CD4-positive, alpha-beta T cell (primary cell): ENCODE measurements at regions not wholly inside any gene's neighbourhood (a gene's known extent, or its start where the extent isn't known, plus 50 kb on each side); places are given as distances from the start of the nearest gene placed in this dataset.

Source experiments
- ATAC-seq: fragments of 200-7000 bp; cut with Tn5 transposase; one replicate; pipeline ENCODE4 v1.10.0; 2022; ENCODE audit warnings: mild to moderate bottlenecking; ENCODE audit not compliant: poor library complexity
- CTCF ChIA-PET: fragments of 350-600 bp; sonication (Branson Sonifier 250); formaldehyde crosslinking; loops from one replicate; lab custom pipeline; 2021; ENCODE audit warnings: antibody characterized with exemption, inconsistent platforms; lab: Charles Lee
- POLR2A ChIA-PET: fragments of 350-600 bp; sonication (Branson Sonifier 250); formaldehyde crosslinking; loops from one replicate; lab custom pipeline; 2021; ENCODE audit warnings: antibody characterized with exemption, inconsistent platforms; lab: Charles Lee
- DNase-seq, 14 experiments: peaks; one replicate each; pipeline ENCODE4 v3.0.0-alpha.2; 2013 to 2020; ENCODE audit warnings: mixed read lengths in 2 of 14
- H3K27ac ChIP-seq, 2 donors: one replicate each; pipeline versions ENCODE4 v1.5.1 to v1.7.0; 2013; ENCODE audit warnings: low read length in 2 of 2, low read depth in 1 of 2, mild to moderate bottlenecking in 1 of 2
- H3K27me3 ChIP-seq, 2 experiments: 1 replicate in 1 of 2; 2 replicates in 1 of 2; pipeline versions ENCODE4 v1.6.1 to v1.7.0; 2013; ENCODE audit warnings: low read length in 2 of 2, control low read depth in 1 of 2, mild to moderate bottlenecking in 1 of 2, moderate library complexity in 1 of 2; ENCODE audit not compliant: insufficient read depth in 2 of 2, control insufficient read depth in 1 of 2
- H3K36me3 ChIP-seq: one replicate; pipeline ENCODE4 v1.6.1; 2013; ENCODE audit warnings: low read length, control low read depth; ENCODE audit not compliant: insufficient read depth
- H3K4me1 ChIP-seq: one replicate; pipeline ENCODE4 v1.6.1; 2013; ENCODE audit warnings: low read length, control low read depth; ENCODE audit not compliant: insufficient read depth
- H3K4me3 ChIP-seq: one replicate; pipeline ENCODE4 v1.5.1; 2013; ENCODE audit warnings: mild to moderate bottlenecking, low read length, moderate library complexity
- H3K9me3 ChIP-seq, 2 experiments: 1 replicate in 1 of 2; 2 replicates in 1 of 2; pipeline versions ENCODE4 v1.6.1 to v1.7.0; 2013; ENCODE audit warnings: low read length in 2 of 2, mild to moderate bottlenecking in 2 of 2, control low read depth in 1 of 2, moderate library complexity in 1 of 2; ENCODE audit not compliant: control insufficient read depth in 1 of 2, insufficient read depth in 1 of 2
- H3K27ac Mint-ChIP-seq: one replicate; pipeline ENCODE4 v1.8.0; 2020; ENCODE audit warnings: mixed read lengths
- H3K27me3 Mint-ChIP-seq: one replicate; pipeline ENCODE4 v1.8.0; 2021; ENCODE audit warnings: mixed read lengths
- H3K36me3 Mint-ChIP-seq: one replicate; pipeline ENCODE4 v1.8.0; 2021; ENCODE audit warnings: low read depth, mixed read lengths
- H3K4me1 Mint-ChIP-seq: one replicate; pipeline ENCODE4 v1.8.0; 2021; ENCODE audit warnings: low read depth, mixed read lengths
- H3K4me3 Mint-ChIP-seq: one replicate; pipeline ENCODE4 v1.8.0; 2020; ENCODE audit warnings: mild to moderate bottlenecking, mixed read lengths
- H3K9me3 Mint-ChIP-seq: one replicate; pipeline ENCODE4 v1.8.0; 2020; ENCODE audit warnings: mixed read lengths
- CTCF ChIP-seq: fragments of 200-600 bp; IDR thresholded peaks from one replicate; pipeline ENCODE4 v1.8.0; 2022; ENCODE audit warnings: antibody characterized with exemption, mild to moderate bottlenecking
- intact Hi-C, 2 experiments: fragments of 100-400 bp; cut with DNase I in 1 of 2; cut with micrococcal nuclease in 1 of 2; formaldehyde crosslinking; loops; one replicate each; pipeline versions ENCODE4 v1.15.1 to v1.9.0; 2023 to 2025; cut with DNase I, micrococcal nuclease

GRCh38 chr5:89437450-89438435, 554.8 kb upstream of the MEF2C start:
- no peaks in the 10 kb centered on the region for H3K9me3 Mint-ChIP-seq
- Histone ChIP-seq H3K27me3 (no peaks in the 10 kb centered on the region), H3K4me1 (no peaks in the 10 kb centered on the region), H3K27ac (no peak overlapping the region), H3K4me3 (no peak overlapping the region), H3K9me3 (no peaks in the 10 kb centered on the region), H3K36me3 (no peaks in the 10 kb centered on the region)
- DNase-seq (no peak), ATAC-seq (no peak)
- ChIA-PET CTCF (no interaction called here), POLR2A (no interaction called here)
- H3K36me3 Mint-ChIP-seq: no peaks in the 10 kb centered on the region
- H3K27me3 Mint-ChIP-seq: no peaks in the 10 kb centered on the region
- TF ChIP-seq CTCF: no peak
- H3K4me1 Mint-ChIP-seq: no peaks in the 10 kb centered on the region
- H3K27ac Mint-ChIP-seq: no peak overlapping the region
- intact Hi-C loops: no loop called here
- no peak overlapping the region for H3K4me3 Mint-ChIP-seq

GRCh38 chr5:89436464-89436863, 553.5 kb upstream of the MEF2C start:
- Histone ChIP-seq H3K36me3 (no peaks in the 10 kb centered on the region), H3K4me1 (no peaks in the 10 kb centered on the region), H3K27me3 (no peaks in the 10 kb centered on the region), H3K4me3 (no peak overlapping the region), H3K9me3 (no peaks in the 10 kb centered on the region), H3K27ac (no peak overlapping the region)
- POLR2A ChIA-PET: no interaction called here
- H3K27me3 Mint-ChIP-seq: no peaks in the 10 kb centered on the region
- no peaks in the 10 kb centered on the region for H3K9me3 Mint-ChIP-seq
- ATAC-seq: no peak
- no peak overlapping the region for H3K27ac Mint-ChIP-seq
- no peak overlapping the region for H3K4me3 Mint-ChIP-seq
- H3K36me3 Mint-ChIP-seq: no peaks in the 10 kb centered on the region
- CTCF ChIA-PET: no interaction called here
- intact Hi-C loops: no loop called here
- no peak for TF ChIP-seq CTCF
- DNase-seq: no peak
- no peaks in the 10 kb centered on the region for H3K4me1 Mint-ChIP-seq

GRCh38 chr5:89435347-89435746, 552.4 kb upstream of the MEF2C start:
- intact Hi-C loops: no loop called here
- POLR2A ChIA-PET: no interaction called here
- no peak overlapping the region for H3K27ac Mint-ChIP-seq

More at GRCh38 chr5:89435347-89435746, 552.4 kb upstream of the MEF2C start:
- Mint-ChIP-seq H3K9me3 (no peaks in the 10 kb centered on the region), H3K4me3 (no peak overlapping the region), H3K4me1 (no peaks in the 10 kb centered on the region), H3K27me3 (no peaks in the 10 kb centered on the region), H3K36me3 (no peaks in the 10 kb centered on the region)
- Histone ChIP-seq H3K9me3 (no peaks in the 10 kb centered on the region), H3K36me3 (no peaks in the 10 kb centered on the region), H3K4me1 (no peaks in the 10 kb centered on the region), H3K4me3 (no peak overlapping the region), H3K27ac (no peak overlapping the region), H3K27me3 (no peaks in the 10 kb centered on the region)
- no peak for DNase-seq
- no peak for ATAC-seq
- TF ChIP-seq CTCF: no peak
- CTCF ChIA-PET: no interaction called here
